ENCODE measurements at regions not wholly inside any gene's neighbourhood (a gene's known extent, or its start where the extent isn't known, plus 50 kb on each side); places are given as distances from the start of the nearest gene placed in this dataset.

- TF ChIP-seq POLR2A (IDR thresholded peaks at IDR 0.05) (no peak), POLR2AphosphoS5 (IDR thresholded peaks at IDR 0.05) (no peak), CTCF (IDR thresholded peaks at IDR 0.05) (no peak), EP300 (IDR thresholded peaks at IDR 0.05) (no peak)
- WGBS, 2 donors = 84 to 85% methylated on average over 4 of the region's 4 CpGs
These were observed 257.2 kb downstream of the CYRIA start for GRCh38 chr2:16408331-16409005.

GRCh38 chr2:16407358-16407757, 258.3 kb downstream of the CYRIA start:
- Histone ChIP-seq H3K4me3 (no peak overlapping the region), H3K9me3 (no peaks in the 10 kb centered on the region), H3K27me3 (no peaks in the 10 kb centered on the region), H3K36me3 (no peaks in the 10 kb centered on the region), H3K4me1 (no peaks in the 10 kb centered on the region), H3K27ac (no peak overlapping the region)
- intact Hi-C loops (cut with DNase I) = no loop called here
- 87 to 90% methylated on average over 10 of the region's 10 CpGs for WGBS, 2 donors
- TF ChIP-seq POLR2AphosphoS5 (IDR thresholded peaks at IDR 0.05) (no peak), EP300 (IDR thresholded peaks at IDR 0.05) (no peak), POLR2A (IDR thresholded peaks at IDR 0.05) (no peak), CTCF (IDR thresholded peaks at IDR 0.05) (no peak)
- no peak for DNase-seq

More at GRCh38 chr2:16408331-16409005, 257.2 kb downstream of the CYRIA start:
- no peaks in the 10 kb centered on the region for H3K4me1 ChIP-seq
- H3K27ac ChIP-seq = no peak overlapping the region
- intact Hi-C loops (cut with DNase I) = no loop called here
- H3K9me3 ChIP-seq = no peaks in the 10 kb centered on the region
- H3K4me3 ChIP-seq = no peak overlapping the region
- H3K27me3 ChIP-seq = no peaks in the 10 kb centered on the region
- DNase-seq = no peak
- no peaks in the 10 kb centered on the region for H3K36me3 ChIP-seq

- DNase-seq = no peak
- TF ChIP-seq EP300 (IDR thresholded peaks at IDR 0.05) (no peak), CTCF (IDR thresholded peaks at IDR 0.05) (no peak), POLR2AphosphoS5 (IDR thresholded peaks at IDR 0.05) (no peak), POLR2A (IDR thresholded peaks at IDR 0.05) (no peak)
- Histone ChIP-seq H3K36me3 (no peaks in the 10 kb centered on the region), H3K9me3 (no peaks in the 10 kb centered on the region), H3K27me3 (no peaks in the 10 kb centered on the region), H3K27ac (no peak overlapping the region), H3K4me3 (no peak overlapping the region), H3K4me1 (no peaks in the 10 kb centered on the region)
- intact Hi-C loops (cut with DNase I) = no loop called here
- 80 to 85% methylated on average over 7 of the region's 7 CpGs for whole genome bisulfite sequencing, 2 donors
These were observed 258.9 kb downstream of the CYRIA start for GRCh38 chr2:16406496-16407289.

- 84 to 86% methylated on average over 3 of the region's 3 CpGs for WGBS, 2 donors
- H3K36me3 ChIP-seq = no peaks in the 10 kb centered on the region
- TF ChIP-seq CTCF (IDR thresholded peaks at IDR 0.05) = no peak
- no peaks in the 10 kb centered on the region for H3K9me3 ChIP-seq
- intact Hi-C loops (cut with DNase I) = no loop called here
- no peaks in the 10 kb centered on the region for H3K27me3 ChIP-seq
- no peak overlapping the region for H3K27ac ChIP-seq
- no peak for DNase-seq
- H3K4me1 ChIP-seq = no peaks in the 10 kb centered on the region
- no peak overlapping the region for H3K4me3 ChIP-seq
These were observed 260.1 kb downstream of the CYRIA start for GRCh38 chr2:16405551-16405950.

All from sigmoid colon (tissue), 6 donors.